ENCODE measurements at regions not wholly inside any gene's neighbourhood (a gene's known extent, or its start where the extent isn't known, plus 50 kb on each side); places are given as distances from the start of the nearest gene placed in this dataset.

DNA sequence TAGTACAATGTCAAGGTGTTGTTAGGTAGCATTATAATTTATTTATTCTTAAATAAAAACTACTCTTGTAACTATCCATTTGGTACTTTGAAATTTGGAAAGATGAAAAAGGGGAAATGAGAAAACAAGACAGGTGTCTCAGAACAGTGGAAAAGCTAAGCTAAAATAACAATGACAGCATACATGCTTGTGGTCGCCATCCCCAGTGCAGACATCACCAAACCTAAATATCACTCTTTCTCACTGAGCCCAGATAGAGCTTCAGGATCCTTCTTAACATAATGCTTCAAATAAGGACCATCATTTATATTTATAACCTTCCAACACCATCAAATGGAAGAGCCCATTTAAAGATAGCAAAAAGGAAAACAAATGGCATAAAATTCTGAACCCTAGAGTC is 434.4 kb upstream of the BRINP1 start:
- no peak for DNase-seq

DNA sequence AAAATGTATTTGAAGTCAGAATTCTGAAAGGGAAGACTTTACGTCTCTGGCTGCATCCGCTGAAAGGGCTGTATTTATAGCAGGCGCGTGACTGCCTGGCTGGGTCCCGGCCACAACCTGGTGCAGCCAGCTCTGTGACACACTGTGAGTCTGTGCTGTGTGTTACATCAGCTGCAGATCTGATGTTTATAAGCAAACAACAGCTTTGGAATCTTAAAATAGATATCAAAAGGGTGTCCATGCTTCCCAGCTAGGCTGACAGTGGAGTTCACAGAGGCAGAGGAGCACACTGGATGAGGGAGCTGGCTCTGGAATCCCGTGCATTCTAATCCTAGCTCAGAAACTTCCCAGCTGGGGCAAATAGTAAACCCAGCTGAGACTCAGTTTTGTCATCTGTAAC is 433.4 kb upstream of the BRINP1 start:
- no peak for DNase-seq

DNA sequence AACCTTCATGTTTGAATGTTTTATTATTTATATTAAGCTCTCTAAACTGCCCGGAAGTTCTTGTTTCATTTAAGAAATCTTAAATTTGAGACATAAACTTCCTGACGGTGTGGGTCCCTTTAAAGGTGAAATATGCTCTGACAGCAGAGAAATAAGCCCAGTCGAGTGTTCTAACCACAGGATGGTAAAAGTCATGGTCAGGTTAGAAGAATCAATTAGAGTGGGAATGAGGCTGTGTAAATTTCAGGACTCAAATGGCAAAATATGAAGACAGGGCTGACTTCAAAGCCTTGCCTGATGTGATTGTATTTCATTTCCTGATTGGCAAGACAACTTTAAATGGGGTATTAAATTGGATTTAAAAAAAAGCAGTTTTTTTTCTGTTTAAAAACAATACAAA is 432.9 kb upstream of the BRINP1 start:
- DNase-seq: no peak

DNA sequence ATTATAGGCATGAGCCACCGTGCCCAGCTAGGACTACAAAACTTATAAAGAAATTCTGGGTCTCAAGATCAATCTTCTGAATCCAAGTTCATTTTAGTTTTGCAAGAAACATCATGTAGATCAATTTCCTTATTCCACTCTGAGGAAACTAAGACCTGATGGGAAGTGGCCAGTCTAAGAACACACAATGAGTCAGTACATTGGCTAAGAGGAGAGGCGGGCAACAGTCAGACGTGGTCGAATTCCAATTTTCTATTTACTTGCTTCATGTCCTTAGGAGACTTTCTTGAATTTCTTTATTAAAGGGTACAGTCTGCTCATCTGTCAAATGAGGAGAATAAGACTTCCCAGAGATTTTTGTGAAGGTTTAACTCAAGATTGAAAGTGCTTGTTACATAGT is 432.1 kb upstream of the BRINP1 start:
- DNase-seq: no peak

DNA sequence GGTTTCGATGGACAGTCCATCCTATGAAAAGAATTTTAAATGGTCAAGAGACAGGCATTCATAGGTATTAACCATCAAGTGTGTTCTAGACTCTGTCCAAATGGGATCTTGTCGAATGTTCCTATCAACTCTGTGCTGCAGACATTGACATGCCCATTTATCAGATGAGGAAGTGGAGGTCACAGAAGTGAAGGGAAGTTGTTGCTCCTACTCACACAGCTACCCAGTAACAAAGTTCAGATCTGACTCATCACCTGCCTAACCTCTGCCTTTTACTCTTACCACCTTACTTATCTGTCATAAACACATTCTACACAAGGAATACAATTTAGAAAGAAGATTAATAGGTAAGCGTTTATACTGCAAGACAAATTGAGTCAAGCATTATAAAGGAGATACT is 426.2 kb upstream of the BRINP1 start:
- DNase-seq: no peak

DNA sequence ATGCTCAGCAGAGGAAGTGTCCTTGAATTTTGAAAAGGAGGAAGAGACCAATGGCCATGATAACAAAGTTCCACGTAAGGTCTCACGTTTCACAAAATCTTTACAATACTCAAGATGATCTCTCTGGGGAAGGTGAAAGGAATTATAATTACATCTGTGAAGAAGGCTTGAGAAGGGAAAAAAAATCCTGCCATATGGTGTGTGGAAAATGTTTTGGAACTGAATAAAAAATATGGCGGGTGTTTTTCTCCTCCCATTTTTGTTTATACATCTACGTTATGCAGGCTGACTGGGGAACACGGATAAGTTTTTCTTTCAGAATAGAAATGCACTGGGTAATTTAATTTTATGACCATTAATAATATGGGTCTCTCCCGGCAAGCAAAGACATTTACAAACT is 425.6 kb upstream of the BRINP1 start:
- DNase-seq: no peak

DNA sequence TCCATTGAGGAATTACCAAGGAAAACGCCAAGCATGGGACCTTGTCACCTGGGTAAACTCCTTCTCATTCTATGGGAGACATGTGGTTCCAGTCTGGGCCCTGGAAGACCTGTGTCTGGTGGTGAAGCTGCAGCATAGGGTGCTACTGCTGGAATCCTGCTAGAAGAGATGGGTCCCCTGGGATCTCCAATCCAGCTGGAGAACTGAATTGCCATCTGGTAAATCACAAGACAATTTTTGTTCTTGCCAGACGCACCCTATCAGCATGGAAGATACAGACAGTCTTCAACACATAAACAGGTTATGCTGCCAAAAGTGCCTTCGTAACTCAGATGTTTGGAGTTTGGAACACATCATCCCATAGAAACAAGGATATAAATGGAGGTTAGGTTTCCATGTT is 424.0 kb upstream of the BRINP1 start:
- no peak for DNase-seq

DNA sequence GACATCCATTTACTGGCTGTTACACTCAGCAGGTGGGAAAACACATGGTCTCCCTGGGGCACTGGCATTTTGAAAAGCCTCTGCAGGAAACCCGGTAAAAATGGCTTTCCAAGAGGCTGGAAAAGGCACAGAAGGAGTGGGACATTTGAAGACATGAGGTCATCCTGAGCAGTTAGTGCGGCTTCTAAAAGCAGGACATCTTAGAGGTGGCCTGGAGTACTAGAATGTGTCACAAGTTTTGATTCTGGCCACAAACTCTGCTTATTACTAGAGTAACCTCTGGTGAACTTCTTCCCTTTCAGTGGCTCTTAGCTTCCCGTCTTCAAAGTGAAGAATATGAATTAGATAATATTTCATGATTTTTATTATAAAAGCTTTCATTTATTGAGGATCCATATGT is 423.0 kb upstream of the BRINP1 start:
- DNase-seq: no peak

DNA sequence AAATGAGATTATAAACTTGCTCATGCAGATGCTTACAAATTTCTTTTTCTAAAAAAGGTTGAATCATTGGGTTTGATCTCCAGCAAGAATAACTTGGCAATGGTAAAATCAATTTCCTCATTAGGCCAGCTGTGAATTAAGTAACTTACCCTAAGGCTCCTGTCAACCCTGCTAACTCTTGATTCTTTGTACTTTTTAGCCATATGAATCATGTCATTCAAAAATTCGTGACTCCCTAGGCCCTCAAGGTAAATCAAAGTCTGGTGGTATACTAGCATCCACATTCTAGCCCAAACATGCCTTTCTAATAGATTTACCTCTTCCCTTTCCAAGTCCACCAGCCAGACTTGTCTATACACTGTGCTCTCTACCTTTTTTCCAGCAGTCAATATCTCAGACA is 420.8 kb upstream of the BRINP1 start:
- DNase-seq: no peak

DNA sequence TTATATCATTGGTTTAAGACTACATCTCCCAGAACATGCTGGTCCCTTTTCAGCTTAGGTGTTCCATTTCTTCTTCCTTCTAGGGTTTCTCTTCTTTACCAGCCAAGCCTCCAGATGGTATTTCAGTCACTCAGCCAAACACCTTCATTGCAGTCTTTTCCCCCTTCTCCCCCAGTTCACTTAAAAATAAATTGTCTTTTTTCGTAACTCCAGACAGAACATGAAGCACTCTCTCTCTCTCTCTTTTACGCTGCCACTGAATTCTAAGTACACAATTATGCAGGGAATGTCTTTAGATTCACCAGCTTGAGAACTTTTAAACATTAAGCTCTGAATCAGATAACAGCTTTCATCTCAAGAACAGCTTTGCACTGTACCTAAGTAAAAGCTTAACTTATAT is 419.7 kb upstream of the BRINP1 start:
- no peak for DNase-seq

DNA sequence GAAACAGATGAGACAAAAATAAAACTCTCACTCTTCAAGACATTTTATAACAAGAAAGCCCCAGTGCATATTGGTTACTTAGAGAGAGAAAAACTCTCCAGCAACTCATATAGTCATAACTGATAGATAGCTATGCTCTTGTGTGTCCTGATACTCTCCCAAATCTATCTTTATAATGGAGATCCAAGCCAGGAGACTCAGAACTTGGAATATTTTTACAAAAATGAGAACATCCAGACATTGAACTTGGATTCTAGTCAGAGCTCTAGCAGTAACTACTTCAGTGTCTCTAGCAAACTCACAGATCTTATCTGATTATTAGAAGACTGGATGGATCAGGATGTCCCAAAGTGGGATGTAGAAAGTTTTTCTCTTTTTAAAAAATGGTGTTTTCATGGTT is 412.7 kb upstream of the BRINP1 start:
- DNase-seq: no peak

DNA sequence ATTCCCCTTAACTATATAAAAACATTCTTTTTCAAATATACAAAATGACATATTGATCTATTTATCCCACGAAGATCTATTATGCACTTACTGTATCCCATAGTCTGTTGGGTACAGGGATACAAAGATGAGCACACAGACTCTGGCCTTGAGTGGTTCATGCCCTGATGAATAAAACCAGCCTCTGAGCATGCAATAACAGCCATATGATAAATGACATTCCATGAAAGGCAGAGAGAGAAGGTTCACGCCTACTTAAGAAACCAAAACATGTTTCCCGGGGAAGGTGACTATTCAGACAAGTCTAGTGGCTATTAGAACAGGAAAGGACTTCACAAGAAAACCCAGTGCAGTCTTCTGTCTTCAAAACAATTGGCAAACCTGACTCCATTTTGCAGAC is 406.2 kb upstream of the BRINP1 start:
- no peak for DNase-seq

DNA sequence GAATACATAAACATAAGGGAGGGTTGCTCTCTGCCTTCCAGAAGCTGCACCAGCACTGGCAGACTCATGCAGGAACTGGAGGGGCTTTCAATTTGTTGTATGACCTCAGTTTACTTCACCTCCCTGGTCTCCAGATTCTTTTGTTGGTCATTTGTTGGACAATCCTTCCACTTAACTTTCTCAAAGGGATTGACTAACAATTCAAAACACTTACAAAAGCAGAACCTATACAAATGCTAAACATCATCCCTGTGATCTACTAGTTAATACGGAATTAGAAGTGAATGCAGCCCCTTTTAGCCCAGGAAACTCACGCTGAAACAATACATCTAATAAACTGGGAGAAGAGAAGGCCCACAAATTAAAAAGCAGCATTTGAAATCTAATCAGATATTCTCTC is 404.6 kb upstream of the BRINP1 start:
- DNase-seq: no peak

DNA sequence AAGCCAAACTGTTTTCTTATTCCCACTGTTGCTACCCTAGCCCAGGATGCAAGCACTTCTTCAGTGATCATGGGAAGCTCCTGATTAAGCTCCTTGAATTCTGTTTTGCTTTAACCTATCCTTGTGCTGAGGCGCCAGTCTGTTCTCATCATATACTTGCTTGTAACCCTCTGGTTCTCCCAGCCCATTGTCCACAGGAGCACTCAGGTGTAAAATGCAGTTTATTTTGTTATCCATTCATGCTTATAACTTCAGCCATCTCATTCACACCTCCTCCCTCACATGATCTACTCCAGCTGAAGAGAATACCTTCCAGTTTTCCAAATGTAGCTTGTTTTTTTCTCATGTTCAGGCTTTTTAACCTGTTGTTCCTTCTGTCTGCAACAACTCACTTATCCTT is 402.1 kb upstream of the BRINP1 start:
- DNase-seq: no peak

DNA sequence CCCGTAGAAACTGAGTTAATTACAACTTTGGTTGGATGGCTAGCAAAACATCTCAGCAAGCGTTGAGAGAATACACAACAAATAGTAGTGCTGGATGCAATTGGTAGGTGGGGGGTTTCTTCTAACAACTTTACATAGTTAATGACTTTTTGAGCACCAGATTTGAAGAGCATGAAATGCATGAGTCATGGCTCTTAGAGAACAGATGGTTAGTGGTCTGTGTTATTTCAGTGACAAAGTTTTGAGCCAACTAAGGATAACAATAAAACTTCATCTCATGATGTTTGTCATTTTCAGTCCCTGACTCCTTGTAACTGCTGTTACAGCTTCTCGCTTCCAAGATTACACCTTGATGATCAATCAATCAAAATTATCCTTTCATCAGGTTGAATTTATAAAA is 399.0 kb upstream of the BRINP1 start:
- no peak for DNase-seq

DNA sequence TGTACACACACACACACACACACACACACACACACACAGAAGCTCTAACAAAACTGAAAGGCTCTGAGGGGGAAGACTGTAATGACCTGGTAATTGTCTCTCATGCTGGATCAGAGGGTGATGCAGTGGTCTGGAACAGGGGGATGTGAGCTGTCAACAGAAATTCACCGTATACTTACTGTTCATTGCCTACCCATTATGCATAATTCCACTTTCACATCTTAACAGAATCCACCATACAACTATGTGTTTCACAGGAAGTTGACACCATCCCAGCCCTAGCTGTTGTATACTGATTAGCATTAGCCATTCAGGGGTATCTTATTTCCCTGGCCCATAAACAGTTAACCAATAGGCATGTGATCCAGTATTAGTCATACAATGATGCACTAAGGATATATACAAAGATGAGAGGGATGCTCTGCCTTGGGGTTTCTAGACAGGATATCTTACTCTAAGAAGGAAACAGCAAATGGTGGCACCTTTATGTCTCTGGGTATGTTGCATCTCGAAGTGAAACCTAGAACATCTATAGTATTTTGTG is 396.5 kb upstream of the BRINP1 start:
- no peak for DNase-seq

DNA sequence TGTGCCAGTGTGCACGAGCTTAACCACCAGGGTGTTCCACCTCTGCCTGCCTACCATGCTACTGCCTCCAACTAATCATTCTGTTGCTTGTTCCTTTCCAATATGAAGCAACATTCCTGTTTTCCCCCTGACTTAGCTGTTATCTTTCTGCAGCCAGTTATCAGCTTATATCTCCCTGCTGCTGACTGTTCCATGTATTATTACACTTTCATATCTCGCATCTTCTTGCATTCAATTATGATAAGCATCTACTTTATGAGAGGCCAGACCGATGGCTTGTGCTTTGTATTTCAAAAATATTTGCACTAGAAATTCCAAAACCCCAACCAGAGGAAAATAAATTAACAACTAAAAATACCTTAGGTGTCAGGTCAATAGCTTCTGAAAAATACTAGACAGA is 394.0 kb upstream of the BRINP1 start:
- DNase-seq: no peak

DNA sequence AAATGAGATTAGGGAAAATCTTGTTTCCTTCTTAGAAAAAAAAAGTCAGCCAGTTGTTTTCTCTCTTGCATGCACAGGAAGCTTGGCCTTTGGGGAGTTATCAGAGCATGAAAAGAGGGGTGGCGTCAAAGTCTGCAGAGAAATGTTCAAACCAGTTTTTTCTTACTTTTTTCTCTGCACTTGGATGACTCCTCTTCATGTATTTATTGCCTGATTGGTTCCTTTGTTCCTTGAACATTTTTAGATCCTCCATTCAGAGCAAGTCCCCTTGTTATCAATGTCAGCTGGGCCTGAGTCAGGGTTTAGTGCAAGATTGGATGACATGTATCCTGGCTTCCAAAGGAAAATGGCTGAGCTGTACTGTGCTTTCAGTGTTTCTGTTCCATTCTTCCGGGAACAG is 392.6 kb upstream of the BRINP1 start:
- DNase-seq: no peak

DNA sequence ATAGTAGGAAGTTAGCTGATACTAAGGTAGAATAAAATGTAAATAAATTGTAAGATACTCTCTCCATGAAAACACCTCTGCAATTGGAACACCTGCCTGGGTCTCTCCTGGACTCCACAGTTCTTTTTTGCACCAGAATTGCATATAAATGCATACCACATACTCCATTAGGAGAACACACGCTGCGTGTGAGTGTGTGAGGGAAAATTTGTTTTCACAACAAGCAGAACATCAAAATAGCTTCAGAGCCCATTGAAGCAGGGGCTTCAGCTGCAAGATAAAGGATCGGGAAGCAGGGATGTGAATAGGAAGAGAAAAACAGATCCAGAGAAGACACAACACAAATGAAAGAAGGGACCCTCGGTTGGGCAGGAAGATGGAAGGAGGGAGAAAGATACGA is 389.8 kb upstream of the BRINP1 start:
- no peak for DNase-seq

DNA sequence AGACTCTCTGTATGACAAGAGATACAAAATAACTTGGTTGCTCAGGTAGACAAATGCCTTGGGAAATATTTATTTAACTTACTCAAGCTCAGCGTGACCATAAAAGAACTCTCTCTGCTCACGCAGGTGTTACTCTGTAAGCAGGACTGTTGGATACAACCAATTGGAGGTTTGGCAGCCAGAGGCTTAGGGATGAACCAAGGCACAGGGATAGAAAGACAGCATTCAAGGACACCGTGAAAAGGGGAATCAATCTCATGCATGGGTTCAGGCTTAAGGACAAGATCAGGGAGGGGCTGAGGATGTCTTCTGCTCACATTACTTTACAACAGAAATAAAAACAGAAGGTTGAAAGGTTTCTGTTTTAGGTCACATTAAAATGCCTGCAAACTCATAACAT is 389.0 kb upstream of the BRINP1 start:
- DNase-seq: no peak

DNA sequence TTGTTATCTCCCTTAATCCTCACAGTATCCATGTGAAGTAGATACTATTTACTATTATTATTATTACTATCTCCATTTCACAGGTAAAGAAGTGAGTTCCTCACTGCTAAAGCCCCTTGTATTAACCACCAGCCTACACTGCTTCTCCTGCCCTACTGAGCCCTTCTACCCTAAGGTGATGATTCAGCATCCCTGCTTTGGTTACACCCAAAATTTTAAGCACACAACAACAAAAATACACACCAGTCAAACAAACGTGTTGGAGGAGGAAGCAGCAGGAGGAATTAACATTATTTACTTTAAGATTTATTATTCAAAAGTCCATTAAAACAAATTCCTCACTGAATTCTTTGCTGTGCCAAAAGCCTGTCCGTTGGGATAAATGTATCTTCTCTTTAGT is 370.2 kb upstream of the BRINP1 start:
- DNase-seq: no peak

DNA sequence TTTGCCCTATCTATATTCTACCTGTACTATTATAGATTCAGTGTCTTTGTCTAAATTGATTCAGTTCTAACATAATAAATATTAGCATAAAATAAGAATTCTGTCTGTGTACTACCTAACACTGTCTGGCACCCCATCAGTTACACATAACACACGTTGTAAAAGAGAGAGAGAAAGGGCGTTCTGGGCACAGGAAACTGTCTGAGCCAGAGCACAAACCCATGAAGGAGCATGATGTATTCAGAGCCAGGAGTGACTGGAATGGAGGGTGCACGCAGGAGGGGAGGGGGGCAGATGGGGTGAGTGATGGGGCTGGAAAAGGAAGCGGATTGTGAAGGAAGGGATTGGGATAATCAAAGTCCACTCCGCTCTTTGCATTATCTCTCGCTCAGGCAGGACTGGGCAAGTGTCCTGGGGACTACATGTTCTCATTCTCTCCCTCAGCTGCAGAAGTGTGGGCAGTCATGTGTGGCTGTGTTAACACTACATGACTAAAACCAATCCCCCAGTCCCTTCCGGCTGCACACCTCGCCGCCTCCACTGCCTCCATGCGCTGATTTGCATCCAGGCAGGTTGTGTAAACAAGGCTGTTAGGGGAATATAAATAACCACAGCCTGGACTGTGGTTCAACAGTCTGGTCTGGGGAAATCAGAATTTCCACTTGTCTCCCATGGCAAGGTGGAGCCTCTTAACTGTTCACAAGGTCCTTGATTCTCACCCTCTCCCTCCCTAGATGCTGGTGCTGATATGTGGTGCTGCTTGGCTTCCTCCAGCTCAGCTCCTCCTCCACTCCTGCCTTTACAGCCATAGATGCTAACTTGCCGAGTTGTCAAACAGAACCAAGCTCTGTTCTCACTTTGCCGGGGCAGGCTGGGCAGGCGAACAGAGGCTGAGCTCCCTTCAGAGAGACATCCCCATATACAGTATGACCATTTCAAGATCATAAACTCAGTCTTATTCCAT is 367.5 kb upstream of the BRINP1 start:
- no peak for DNase-seq

DNA sequence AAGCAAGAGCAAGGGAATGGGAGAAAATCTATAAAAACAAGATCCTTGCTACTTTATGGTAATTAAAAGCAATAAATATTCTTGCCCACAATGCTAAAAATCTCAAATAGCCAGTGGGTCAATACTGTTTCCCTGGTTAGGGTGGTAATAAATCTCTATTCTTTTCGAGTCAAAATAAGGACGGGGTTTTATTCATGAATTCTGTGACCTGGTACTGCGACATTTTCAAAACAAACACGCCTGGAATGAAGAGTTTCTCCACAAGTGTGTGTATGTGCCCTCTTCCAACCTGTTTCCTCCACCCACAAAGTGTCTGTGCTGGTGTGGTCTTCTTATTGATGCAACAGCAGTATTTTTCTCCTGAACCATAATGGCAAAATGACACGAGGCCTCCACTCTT is 358.8 kb upstream of the BRINP1 start:
- no peak for DNase-seq

DNA sequence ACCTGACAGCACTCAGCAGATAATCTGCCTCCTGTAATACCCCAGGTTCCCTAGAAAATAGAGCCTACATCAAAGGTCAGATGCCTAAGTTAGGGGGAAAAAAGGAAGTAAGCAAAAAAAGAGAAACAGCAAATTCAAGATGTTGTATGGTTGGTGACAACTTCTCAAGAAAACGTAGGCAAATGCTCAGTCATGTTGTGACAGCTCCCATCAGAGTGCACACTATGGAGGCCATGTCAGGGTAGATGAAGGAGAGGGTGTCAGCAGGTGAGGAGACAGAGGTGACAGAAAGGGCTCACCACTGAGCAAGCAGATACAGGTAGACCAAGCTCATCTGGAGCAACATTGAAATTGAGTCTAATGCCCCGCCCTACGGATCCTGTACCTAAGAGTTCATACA is 356.8 kb upstream of the BRINP1 start:
- no peak for DNase-seq

DNA sequence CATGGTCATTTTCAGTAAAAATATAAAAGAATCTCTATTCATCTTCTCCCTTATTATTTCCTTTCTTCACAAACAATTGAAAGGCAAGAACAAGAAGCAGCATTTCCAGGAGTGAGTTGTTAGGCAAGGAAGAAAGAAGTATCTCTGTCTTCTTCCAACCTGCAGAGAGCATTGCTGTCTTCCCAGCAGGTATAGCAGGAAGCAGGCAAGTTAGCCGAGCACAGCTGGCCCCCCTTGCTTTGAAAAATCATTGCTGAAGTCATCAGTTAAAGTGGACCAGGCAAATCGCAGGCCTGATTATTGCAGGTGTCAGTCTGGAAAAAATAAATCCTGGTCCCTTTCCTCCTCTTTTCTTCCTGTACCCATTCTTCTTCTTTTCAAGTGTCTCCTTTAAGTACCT is 353.1 kb upstream of the BRINP1 start:
- no peak for DNase-seq

All from fibroblast of skin of right quadriceps (primary cell).